ENCODE measurements at regions not wholly inside any gene's neighbourhood (a gene's known extent, or its start where the extent isn't known, plus 50 kb on each side); places are given as distances from the start of the nearest gene placed in this dataset.
"Not testable (repeated sequence)": the region's sequence is repeated elsewhere in the genome, so short reads cannot be mapped to it uniquely, and the experiment has no call there.

GRCh38 chr12:124645530-124646244, 78.3 kb upstream of the NCOR2 start:
- no peak overlapping the region for H3K4me3 ChIP-seq (ENCODE audit: low read depth, low read length)
- no peak for TF ChIP-seq CTCF (conservative IDR thresholded peaks at IDR 0.05; ENCODE audit: low read depth, low read length)
- no peak for DNase-seq (ENCODE audit: low read depth)

DNA sequence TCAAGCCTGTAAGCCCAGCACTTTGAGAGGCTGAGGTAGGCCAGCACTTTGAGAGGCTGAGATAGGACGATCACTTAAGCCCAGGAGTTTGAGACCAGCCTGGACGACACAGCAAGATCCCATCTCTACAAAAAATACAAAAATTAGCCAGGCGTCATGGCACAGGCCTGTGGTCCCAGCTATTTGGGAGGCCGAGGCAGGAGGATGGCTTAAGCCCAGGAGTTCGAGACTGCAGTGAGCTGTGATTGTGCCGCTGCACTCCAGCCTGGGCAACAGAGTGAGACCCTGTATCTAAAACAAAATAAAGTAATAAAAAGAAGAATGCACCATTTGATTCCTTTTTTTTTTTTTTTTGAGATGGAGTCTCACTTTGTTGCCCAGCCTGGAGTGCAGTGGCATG, 76.4 kb upstream of the NCOR2 start:
- not testable (repeated sequence) for H3K4me3 ChIP-seq (ENCODE audit: low read depth, low read length); DNase-seq (ENCODE audit: low read depth)

- no peak overlapping the region for H3K4me3 ChIP-seq (ENCODE audit: low read depth, low read length)
- no peak for TF ChIP-seq CTCF (conservative IDR thresholded peaks at IDR 0.05; ENCODE audit: low read depth, low read length)
- no peak for DNase-seq (ENCODE audit: low read depth)
Observed at GRCh38 chr12:124642105-124642504, 74.7 kb upstream of the NCOR2 start.

- no peak overlapping the region for H3K4me3 ChIP-seq (ENCODE audit: low read depth, low read length)
- DNase-seq (ENCODE audit: low read depth) = no peak
- TF ChIP-seq CTCF (conservative IDR thresholded peaks at IDR 0.05; ENCODE audit: low read depth, low read length) = no peak
Observed at GRCh38 chr12:124641591-124641990, 74.2 kb upstream of the NCOR2 start.

GRCh38 chr12:124640056-124640455, 72.6 kb upstream of the NCOR2 start:
- no peak for TF ChIP-seq CTCF (conservative IDR thresholded peaks at IDR 0.05; ENCODE audit: low read depth, low read length)
- DNase-seq (ENCODE audit: low read depth) = no peak
- no peak overlapping the region for H3K4me3 ChIP-seq (ENCODE audit: low read depth, low read length)

GRCh38 chr12:124639122-124639806, 71.9 kb upstream of the NCOR2 start:
- TF ChIP-seq CTCF (conservative IDR thresholded peaks at IDR 0.05; ENCODE audit: low read depth, low read length) = no peak
- DNase-seq (ENCODE audit: low read depth) = no peak
- H3K4me3 ChIP-seq (ENCODE audit: low read depth, low read length) = no peak overlapping the region

- TF ChIP-seq CTCF (conservative IDR thresholded peaks at IDR 0.05; ENCODE audit: low read depth, low read length) = no peak
- H3K4me3 ChIP-seq (ENCODE audit: low read depth, low read length) = no peak overlapping the region
- DNase-seq (ENCODE audit: low read depth) = no peak
Observed at GRCh38 chr12:124637581-124637981, 70.2 kb upstream of the NCOR2 start.
